ENCODE measurements at regions not wholly inside any gene's neighbourhood (a gene's known extent, or its start where the extent isn't known, plus 50 kb on each side); places are given as distances from the start of the nearest gene placed in this dataset.

DNA sequence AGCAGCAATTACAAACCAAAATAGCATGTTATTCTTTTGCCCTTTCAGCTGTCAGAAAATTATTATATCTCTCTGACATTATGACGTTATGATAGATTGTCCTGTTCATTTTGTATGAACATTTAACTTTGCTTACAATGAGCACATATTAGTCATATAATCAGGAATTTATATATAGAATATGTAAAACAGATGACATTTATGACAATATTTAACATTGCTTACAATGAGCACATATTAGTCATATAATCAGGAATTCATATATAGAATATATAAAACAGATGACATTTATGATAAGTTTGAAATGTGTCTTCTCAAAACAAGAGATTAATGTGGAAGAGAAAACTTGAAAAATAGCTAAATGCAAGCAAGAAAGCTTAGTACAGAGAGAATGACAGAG lies 1180.2 kb downstream of the CDH12 start:
- CTCF ChIA-PET, result no interaction called here
- POLR2A ChIA-PET, result no interaction called here
- TF ChIP-seq, protein P1, sequence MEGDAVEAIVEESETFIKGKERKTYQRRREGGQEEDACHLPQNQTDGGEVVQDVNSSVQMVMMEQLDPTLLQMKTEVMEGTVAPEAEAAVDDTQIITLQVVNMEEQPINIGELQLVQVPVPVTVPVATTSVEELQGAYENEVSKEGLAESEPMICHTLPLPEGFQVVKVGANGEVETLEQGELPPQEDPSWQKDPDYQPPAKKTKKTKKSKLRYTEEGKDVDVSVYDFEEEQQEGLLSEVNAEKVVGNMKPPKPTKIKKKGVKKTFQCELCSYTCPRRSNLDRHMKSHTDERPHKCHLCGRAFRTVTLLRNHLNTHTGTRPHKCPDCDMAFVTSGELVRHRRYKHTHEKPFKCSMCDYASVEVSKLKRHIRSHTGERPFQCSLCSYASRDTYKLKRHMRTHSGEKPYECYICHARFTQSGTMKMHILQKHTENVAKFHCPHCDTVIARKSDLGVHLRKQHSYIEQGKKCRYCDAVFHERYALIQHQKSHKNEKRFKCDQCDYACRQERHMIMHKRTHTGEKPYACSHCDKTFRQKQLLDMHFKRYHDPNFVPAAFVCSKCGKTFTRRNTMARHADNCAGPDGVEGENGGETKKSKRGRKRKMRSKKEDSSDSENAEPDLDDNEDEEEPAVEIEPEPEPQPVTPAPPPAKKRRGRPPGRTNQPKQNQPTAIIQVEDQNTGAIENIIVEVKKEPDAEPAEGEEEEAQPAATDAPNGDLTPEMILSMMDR (IDR thresholded peaks at IDR 0.05; ENCODE audit: insufficient read depth, low read length, missing control alignments), result no peak
- DNase-seq (ENCODE audit: low read depth, low spot score), result no peak
- H3K4me3 ChIP-seq (ENCODE audit: low read depth, low read length), result no peak overlapping the region

- ChIA-PET CTCF (no interaction called here), POLR2A (no interaction called here)
- TF ChIP-seq, protein P1 (IDR thresholded peaks at IDR 0.05; ENCODE audit: insufficient read depth, low read length, missing control alignments), result no peak
- DNase-seq (ENCODE audit: low read depth, low spot score), result no peak
- H3K4me3 ChIP-seq (ENCODE audit: low read depth, low read length), result no peak overlapping the region
Measured at GRCh38 chr5:21672360-21672759, 1180.8 kb downstream of the CDH12 start.

DNA sequence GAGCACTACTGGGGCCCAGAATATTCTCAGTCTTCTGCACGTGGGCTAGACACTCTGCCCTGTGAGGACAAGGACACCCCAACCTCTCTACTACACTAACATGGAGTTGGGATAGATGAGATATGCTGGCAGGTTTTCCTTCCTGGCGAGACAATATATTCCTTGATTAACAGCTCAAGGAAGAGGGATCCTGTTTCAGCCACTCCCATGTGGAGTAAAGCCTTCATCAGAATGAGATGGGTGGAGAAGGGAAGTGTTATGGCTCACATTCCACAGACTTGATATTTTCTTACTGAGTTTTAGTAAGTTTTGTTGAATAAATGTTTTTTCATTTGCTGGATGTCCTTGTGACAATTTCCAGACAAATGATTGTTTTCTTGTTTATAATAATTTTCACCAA lies 1187.6 kb downstream of the CDH12 start:
- no peak for DNase-seq (ENCODE audit: low read depth, low spot score)
- POLR2A ChIA-PET, result no interaction called here
- TF ChIP-seq, protein P1 (IDR thresholded peaks at IDR 0.05; ENCODE audit: insufficient read depth, low read length, missing control alignments), result no peak
- CTCF ChIA-PET, result no interaction called here
- no peak overlapping the region for H3K4me3 ChIP-seq (ENCODE audit: low read depth, low read length)

DNA sequence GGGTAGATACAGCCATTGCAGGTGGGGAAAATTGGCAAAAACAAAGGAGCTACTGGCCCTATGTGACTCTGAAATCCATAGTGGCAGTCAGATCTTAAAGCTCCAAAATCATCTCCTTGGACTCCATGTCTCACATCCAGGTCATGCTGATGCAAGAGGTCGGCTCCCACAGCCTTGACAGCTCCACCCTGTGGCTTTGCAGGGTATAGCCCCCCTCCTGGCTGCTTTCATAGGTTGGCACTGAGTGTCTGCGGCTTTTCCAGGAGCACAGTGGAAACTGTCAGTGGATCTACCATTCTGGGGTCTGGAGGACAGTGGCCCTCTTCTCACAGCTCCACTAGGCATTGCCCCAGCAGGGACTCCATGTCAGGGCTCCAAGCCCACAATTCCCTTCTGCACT lies 1190.1 kb downstream of the CDH12 start:
- TF ChIP-seq, protein P1 (IDR thresholded peaks at IDR 0.05; ENCODE audit: insufficient read depth, low read length, missing control alignments), result no peak
- no peak for DNase-seq (ENCODE audit: low read depth, low spot score)
- CTCF ChIA-PET, result no interaction called here

GRCh38 chr5:21661184-21661583 lies 1192.0 kb downstream of the CDH12 start:
- peak; percentile 34 for DNase-seq (ENCODE audit: low read depth, low spot score)
- POLR2A ChIA-PET, result no interaction called here
- no peak overlapping the region for H3K4me3 ChIP-seq (ENCODE audit: low read depth, low read length)
- TF ChIP-seq, protein P1 (IDR thresholded peaks at IDR 0.05; ENCODE audit: insufficient read depth, low read length, missing control alignments), result no peak
- CTCF ChIA-PET, result no interaction called here

More for the DNA sequence above, 1190.1 kb downstream of the CDH12 start:
- POLR2A ChIA-PET, result no interaction called here
- no peak overlapping the region for H3K4me3 ChIP-seq (ENCODE audit: low read depth, low read length)

- no peak overlapping the region for H3K4me3 ChIP-seq (ENCODE audit: low read depth, low read length)
- TF ChIP-seq, protein P1 (IDR thresholded peaks at IDR 0.05; ENCODE audit: insufficient read depth, low read length, missing control alignments), result no peak
- CTCF ChIA-PET, result no interaction called here
- no peak for DNase-seq (ENCODE audit: low read depth, low spot score)
- POLR2A ChIA-PET, result no interaction called here
Measured at GRCh38 chr5:21654556-21654955, 1198.6 kb downstream of the CDH12 start.

Data from AG04449 (cell line).